Transverse colon (tissue), 3 donors: ENCODE measurements at regions not wholly inside any gene's neighbourhood (a gene's known extent, or its start where the extent isn't known, plus 50 kb on each side); places are given as distances from the start of the nearest gene placed in this dataset.

Experiments used
- EP300 ChIP-seq: sonication (generic); formaldehyde crosslinking; IDR thresholded peaks from one replicate; pipeline ENCODE4 v1.6.1; 2017; ENCODE audit warnings: antibody characterized with exemption, low read depth
- POLR2A ChIP-seq: fragments of 450-650 bp; IDR thresholded peaks from one replicate; pipeline ENCODE4 v1.6.1; 2016; ENCODE audit warnings: antibody characterized with exemption, mild to moderate bottlenecking, moderate library complexity
- TF ChIP-seq, protein P1 (sequence below), 5 experiments: fragments of 200-600 bp in 3 of 5; fragments of 450-650 bp in 2 of 5; sonication (generic) in 3 of 5; IDR thresholded peaks; 1 replicate in 2 of 5; 2 replicates in 3 of 5; pipeline ENCODE4 v1.5.1; 2016 to 2017; ENCODE audit warnings: antibody characterized with exemption in 5 of 5, inconsistent platforms in 3 of 5, mild to moderate bottlenecking in 2 of 5, moderate library complexity in 1 of 5

DNA sequence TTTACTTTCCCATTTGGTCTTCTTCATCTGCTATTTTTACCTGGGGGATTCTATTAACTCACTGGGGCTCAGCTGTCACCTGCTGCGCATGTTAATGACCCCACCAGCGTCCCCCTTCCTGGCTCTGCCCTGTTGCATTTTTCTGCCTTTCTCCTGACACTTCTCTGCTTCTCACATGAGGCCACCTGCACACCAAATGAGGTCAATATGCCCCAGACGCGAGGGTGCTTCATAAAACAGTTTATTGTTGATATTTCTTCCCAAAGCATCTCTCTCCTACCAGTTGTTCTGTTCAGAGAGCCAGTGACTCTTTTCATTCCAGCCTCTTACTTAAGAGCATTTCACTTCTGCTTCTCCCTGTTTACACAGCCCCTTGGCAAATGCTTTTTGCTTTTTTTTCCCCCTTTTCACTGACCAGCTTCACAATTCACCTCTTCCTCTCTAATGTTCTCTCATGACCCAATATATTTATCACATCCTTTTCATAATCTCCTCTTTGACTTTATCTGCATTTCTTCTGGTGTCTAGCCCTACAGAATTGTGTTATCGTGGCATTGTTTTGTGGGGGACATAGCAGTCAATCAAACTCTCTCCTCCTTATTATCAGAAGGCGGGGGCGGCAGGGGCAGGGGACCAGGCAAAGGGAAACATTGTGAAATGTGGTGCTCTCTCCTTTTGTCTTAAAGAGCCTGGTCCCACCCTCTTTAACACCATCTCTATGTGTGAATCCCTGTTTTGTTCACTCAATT is 545.8 kb upstream of the CITED2 start:
- TF ChIP-seq POLR2A (no peak), EP300 (no peak)
- TF ChIP-seq, protein P1, sequence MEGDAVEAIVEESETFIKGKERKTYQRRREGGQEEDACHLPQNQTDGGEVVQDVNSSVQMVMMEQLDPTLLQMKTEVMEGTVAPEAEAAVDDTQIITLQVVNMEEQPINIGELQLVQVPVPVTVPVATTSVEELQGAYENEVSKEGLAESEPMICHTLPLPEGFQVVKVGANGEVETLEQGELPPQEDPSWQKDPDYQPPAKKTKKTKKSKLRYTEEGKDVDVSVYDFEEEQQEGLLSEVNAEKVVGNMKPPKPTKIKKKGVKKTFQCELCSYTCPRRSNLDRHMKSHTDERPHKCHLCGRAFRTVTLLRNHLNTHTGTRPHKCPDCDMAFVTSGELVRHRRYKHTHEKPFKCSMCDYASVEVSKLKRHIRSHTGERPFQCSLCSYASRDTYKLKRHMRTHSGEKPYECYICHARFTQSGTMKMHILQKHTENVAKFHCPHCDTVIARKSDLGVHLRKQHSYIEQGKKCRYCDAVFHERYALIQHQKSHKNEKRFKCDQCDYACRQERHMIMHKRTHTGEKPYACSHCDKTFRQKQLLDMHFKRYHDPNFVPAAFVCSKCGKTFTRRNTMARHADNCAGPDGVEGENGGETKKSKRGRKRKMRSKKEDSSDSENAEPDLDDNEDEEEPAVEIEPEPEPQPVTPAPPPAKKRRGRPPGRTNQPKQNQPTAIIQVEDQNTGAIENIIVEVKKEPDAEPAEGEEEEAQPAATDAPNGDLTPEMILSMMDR (IDR thresholded peaks at IDR 0.05), result no peak
